NCI-H69 (cell line): ENCODE measurements at regions not wholly inside any gene's neighbourhood (a gene's known extent, or its start where the extent isn't known, plus 50 kb on each side); places are given as distances from the start of the nearest gene placed in this dataset.

Experiments
- DNase-seq: peaks from one replicate; lab custom pipeline; 2025; lab: John Stamatoyannopoulos, UW

DNA sequence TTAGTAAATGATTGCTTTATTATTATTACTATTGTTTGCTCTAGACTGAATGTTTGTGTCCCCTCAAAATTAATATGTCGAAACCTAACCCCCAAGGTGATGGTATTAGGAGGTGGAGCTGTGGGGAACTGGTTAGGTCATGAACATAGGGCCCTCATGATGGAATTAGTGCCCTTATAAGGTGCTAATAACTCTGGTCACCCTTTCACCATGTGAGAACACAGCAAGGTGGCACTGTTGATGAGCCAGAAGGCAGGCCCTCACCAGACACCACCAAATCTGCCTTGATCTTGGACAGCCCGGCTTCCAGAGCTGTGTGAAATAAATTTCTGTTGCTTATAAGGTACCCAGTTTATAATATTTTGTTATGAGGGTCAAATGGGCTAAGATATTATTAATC is 95.8 kb downstream of the BDNF start:
- no peak for DNase-seq

DNA sequence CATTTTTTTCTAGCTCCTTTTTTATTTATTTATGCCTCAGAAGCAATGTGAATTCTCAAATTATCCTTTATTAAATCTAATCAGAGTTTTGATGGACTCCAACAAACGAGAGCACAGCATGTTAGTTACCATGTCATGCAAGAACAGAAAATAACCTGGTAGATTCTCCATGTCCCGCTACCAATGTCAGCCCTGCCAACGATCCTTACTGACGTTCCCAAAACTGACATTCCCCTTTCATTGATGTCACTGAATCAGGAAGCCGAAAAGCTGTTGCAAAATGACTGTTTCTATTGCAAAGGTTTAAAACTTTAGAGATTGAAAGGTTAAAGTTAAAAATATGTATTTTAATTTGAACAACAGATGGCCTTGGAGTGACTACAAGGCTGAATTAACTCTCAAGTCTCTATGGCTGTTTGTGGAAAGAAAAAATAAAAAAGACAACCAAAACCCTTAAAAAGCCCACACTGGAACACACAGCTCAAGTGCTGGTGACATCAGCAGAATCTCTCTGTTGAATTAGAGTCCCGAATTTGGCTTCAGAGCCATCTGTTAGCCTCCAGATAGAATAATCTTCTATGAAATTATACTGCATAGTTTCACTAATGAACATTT is 96.8 kb downstream of the BDNF start:
- DNase-seq = no peak

- peak; percentile 96 for DNase-seq
Measured at GRCh38 chr11:27600656-27601055, 94.1 kb upstream of the LIN7C start.

DNA sequence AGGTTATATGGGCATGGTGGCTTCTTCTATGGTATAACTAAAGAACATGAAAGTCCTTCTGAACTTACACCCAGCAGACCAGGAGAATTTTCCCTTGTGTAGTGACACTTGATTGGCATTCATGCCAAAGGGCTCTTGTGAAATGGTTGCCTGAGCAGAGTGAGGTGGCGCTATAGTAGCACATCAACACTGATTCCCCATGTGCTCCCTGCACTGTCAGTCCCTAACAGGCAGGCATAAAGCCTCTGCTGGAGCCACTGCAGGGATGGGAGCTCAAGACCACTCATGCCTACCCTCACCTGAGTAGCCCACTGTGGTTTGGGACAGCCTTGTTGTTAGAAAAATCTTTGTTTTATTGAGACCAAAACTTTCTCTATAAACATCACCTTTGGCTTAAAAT is 92.6 kb upstream of the LIN7C start:
- peak; percentile 42 for DNase-seq

DNA sequence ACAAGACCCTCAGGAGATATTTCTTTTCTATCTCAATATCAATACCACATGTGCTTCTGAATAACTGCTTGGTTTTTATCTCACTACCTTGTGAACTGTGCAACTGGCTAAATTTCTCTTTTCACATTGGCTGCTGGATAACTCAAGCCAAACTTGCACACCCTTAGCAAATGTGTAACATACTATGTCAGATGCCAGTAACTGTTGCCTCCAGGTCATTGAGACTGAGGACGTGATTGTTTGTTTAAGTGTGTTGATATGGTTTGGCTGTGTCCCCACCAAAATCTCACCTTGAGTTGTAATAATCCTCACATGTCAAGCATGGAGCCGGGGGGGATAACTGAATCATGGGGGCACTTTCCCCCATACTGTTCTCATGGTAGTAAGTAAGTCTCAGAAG is 90.2 kb upstream of the LIN7C start:
- DNase-seq = no peak

- no peak for DNase-seq
Measured at GRCh38 chr11:27596388-27596787, 89.8 kb upstream of the LIN7C start.

GRCh38 chr11:27592098-27592780 is 85.7 kb upstream of the LIN7C start:
- no peak for DNase-seq

- DNase-seq = peak; percentile 14
Measured at GRCh38 chr11:27582621-27583020, 76.1 kb upstream of the LIN7C start.

DNA sequence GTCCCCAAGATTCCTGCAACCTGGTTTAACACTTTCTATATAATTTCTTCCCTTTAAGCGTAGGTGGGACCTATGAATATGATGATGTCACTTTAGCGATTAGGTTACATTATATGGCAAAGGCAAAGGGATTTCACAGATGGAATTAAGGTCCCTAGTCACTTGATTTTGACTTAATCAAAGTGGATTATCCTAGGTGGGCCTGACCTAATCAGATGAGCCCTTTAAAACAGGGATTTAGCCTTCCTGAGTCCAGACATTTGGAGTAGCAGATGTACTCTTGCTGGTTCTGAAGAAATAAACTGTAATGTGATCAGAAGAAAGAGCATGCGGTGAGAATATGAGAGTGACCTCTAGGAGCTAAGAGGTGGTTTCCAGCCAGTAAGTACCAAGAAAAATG is 67.8 kb upstream of the LIN7C start:
- no peak for DNase-seq

GRCh38 chr11:27573024-27573423 is 66.5 kb upstream of the LIN7C start:
- DNase-seq = peak; percentile 25

DNA sequence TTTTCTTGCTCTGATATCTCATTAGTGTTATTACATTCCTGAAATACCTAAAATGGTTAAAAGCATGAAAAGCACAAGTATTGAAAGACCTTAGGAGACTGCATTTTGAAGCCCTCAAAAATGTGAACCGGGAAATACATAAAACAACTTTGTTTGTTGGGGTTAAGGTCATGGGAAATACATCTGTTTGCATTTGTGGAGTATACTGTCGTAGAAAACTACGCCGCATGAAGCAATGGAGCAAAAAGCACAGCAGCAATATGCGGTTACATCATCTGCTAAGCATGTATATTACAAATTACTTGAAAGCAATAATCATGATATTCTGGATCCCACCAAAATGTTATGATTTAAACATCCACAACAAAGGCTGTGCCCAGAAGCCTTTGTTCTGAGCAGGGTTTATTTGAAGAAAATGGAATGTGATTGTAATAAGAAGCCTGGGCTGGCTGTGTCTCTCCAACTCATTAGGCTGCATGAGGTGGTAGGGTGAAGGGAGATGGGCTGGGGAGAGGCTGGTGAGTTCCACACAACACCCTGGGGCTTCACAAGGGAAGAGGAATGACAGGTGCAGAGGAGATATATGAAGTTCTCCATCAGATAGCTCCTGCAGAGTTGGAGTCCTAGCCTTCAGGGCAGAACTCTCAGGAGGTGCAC is 64.7 kb upstream of the LIN7C start:
- peak; percentile 15 for DNase-seq

DNA sequence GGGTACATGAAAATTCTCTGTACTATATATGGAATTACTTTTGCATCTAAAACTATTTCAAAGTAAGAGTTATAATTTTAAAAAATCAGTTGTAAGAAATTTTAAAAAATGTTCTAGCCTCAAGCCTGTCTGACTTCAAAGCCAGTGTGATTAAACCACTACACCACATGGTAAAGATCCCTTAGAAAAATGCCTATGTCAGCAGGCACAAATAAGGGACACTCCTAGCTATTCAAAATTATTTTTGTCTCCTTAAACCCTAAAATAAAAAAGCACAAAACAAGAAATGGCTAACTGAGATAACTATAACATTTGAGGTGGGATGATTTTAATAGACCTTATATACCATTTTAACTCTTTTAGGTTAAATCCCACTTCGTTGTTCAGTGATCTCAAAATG is 64.0 kb upstream of the LIN7C start:
- no peak for DNase-seq

DNA sequence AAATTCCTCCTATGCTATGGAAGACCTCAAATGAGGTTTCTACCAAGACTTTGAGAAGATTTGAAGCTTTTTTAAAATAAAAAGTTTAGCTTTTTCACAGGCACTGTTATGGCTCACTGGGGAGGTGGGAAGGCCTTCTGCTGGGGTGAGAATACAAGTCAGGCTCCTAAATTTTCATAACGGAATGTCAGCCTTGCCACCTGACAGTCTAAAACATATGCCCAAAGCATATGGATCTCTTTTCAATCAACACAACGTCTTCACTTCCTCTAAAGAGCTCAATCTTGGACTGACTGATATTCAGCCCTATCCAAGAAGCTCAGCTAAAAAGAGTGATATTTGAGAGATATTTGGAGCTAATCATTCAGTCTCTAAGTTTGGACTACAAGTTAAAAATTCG is 57.1 kb upstream of the LIN7C start:
- DNase-seq = no peak

DNA sequence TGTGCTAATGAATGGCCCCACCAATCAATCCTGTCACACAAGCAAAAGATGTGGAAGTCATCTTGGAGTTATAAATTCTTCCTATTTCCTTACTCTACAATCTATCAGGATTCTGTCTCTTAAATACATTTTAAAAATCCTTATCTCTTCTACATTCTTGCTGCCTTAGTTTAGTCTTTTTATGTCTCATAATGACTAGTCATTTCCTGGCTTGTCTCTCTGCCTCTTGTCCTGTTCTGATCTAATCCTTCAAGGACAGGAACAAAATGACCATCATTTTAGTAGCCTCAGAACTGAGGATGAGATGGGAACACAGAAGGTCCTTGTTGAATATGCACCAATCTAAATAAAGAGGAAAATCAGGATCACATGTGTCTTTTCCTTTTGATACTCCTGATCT is 56.6 kb upstream of the LIN7C start:
- DNase-seq = no peak

DNA sequence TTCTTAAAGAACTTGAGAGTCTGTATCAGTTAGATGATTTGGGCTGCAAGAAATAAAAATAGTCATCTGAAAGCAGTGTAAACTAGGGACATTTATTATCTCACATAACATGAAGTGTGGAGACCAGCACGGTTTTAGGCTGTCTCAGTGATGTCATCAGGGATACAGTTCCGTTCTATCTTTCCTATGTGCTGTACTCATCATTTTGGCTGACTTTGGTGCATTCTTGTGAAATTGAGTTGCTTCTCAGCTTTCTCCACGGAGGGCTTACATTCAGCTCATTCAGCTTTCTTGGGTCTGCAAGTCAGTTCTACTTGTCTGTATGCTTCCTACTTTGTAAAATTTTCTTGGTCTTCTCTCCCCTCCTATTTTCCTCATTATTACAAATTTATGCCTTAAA is 51.8 kb upstream of the LIN7C start:
- DNase-seq = no peak

DNA sequence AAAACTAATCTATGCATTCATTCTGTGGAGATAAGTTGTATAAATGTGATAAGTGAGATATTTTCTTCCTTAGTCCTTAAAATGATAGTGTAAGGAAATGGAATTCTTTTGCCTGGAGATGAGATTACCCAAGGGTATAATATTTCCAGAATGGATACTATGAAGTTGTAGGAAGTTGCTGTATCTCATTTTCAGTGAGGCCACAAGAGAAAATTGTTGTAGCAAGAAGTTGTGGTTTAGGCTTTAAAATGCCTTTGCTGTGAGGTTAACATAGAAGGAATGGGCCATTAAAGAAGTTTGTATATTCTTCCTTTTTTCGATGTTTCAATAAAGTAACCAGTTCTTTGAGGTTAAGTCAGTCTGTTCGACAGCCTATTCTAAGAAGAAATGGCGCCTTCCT is 50.7 kb upstream of the LIN7C start:
- DNase-seq = no peak
